Testis (tissue), 2 donors: ENCODE measurements at regions not wholly inside any gene's neighbourhood (a gene's known extent, or its start where the extent isn't known, plus 50 kb on each side); places are given as distances from the start of the nearest gene placed in this dataset.

ENCODE experiments used
- DNase-seq: peaks from one replicate; pipeline ENCODE4 v3.0.0-alpha.2; 2019
- H3K27ac ChIP-seq, 2 donors: fragments of 200-600 bp; sonication (generic); one replicate each; pipeline ENCODE4 v1.5.1; 2019
- H3K27me3 ChIP-seq: fragments of 200-600 bp; sonication (generic); one replicate; pipeline ENCODE4 v1.5.1; 2019
- H3K36me3 ChIP-seq: fragments of 200-600 bp; sonication (generic); one replicate; pipeline ENCODE4 v1.5.1; 2017; ENCODE audit warnings: low read depth; ENCODE audit errors: missing control alignments
- H3K4me1 ChIP-seq: fragments of 200-600 bp; sonication (generic); one replicate; pipeline ENCODE4 v1.5.1; 2019
- H3K4me3 ChIP-seq, 2 donors: fragments of 200-600 bp; sonication (generic); one replicate each; pipeline ENCODE4 v1.5.1; 2017 to 2019
- H3K9me3 ChIP-seq: fragments of 200-600 bp; sonication (generic); one replicate; pipeline ENCODE4 v1.5.1; 2017
- POLR2A ChIP-seq: fragments of 450-650 bp; IDR thresholded peaks from one replicate; pipeline ENCODE4 v1.6.1; 2017; ENCODE audit warnings: antibody characterized with exemption, mild to moderate bottlenecking, moderate library complexity
- WGBS, 2 donors: methylation state at CpG; one replicate each; pipeline ENCODE4 v1.1.5; 2018; 5-methylcytosine and 5-hydroxymethylcytosine counted together
- intact Hi-C: fragments of 100-400 bp; cut with DNase I; formaldehyde crosslinking; loops from one replicate; pipeline ENCODE4 v1.15.1; 2023; ENCODE audit warnings: low total_unique reads
- TF ChIP-seq, protein P1 (sequence below), 3 experiments: fragments of 450-650 bp in 2 of 3; fragments of 200-600 bp in 1 of 3; sonication (generic) in 1 of 3; IDR thresholded peaks; one replicate each; pipeline ENCODE4 v1.5.1; 2016 to 2019; ENCODE audit warnings: antibody characterized with exemption in 3 of 3, mild to moderate bottlenecking in 2 of 3, moderate library complexity in 1 of 3

DNA sequence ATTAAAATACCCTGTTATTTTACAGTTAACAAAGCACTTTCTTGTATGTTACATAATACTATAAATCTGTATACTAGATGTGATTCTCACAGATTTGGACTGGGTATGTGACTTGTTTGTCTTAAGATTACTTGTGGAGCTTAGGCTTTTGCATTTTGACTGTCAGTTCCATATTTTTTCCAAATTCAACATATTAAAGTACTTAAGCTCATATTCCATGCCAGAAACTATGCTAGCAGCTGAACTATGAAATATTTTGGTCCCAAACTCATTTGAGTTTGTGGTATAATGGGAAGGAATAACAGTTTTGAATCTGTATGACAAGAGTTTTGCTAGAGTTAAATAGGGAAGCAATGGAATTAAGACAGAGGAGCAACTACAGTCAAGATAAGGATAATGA is 841.4 kb downstream of the JRKL start:
- Histone ChIP-seq H3K27me3 (no peaks in the 10 kb centered on the region), H3K9me3 (no peaks in the 10 kb centered on the region), H3K36me3 (no peaks in the 10 kb centered on the region), H3K27ac (no peak overlapping the region), H3K4me1 (no peaks in the 10 kb centered on the region), H3K4me3 (no peak overlapping the region)
- intact Hi-C loops: no loop called here
- no peak for TF ChIP-seq POLR2A
- TF ChIP-seq, protein P1, sequence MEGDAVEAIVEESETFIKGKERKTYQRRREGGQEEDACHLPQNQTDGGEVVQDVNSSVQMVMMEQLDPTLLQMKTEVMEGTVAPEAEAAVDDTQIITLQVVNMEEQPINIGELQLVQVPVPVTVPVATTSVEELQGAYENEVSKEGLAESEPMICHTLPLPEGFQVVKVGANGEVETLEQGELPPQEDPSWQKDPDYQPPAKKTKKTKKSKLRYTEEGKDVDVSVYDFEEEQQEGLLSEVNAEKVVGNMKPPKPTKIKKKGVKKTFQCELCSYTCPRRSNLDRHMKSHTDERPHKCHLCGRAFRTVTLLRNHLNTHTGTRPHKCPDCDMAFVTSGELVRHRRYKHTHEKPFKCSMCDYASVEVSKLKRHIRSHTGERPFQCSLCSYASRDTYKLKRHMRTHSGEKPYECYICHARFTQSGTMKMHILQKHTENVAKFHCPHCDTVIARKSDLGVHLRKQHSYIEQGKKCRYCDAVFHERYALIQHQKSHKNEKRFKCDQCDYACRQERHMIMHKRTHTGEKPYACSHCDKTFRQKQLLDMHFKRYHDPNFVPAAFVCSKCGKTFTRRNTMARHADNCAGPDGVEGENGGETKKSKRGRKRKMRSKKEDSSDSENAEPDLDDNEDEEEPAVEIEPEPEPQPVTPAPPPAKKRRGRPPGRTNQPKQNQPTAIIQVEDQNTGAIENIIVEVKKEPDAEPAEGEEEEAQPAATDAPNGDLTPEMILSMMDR (IDR thresholded peaks at IDR 0.05): no peak
- no peak for DNase-seq

DNA sequence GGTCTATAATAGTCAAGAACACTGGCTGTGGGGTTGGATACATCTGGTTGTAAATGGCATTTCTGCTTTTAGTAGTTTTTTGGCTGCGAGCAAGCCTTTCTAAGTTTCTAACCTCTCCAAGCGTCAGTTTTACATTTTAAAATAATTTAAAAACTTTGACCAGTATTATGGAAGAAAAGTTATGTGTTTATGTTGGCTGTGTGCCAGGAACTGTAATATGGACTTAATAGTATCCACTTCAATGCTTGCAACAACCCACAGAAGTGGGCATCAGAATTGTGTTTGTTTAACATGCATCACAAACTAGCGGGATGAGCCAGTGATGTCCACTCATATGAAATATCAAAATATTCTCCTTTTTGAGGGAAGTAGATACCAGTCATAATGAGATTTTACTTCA is 844.2 kb downstream of the JRKL start:
- intact Hi-C loops: no loop called here
- H3K4me1 ChIP-seq: no peaks in the 10 kb centered on the region
- no peak for DNase-seq
- no peak overlapping the region for H3K27ac ChIP-seq
- no peaks in the 10 kb centered on the region for H3K36me3 ChIP-seq
- H3K4me3 ChIP-seq: no peak overlapping the region
- WGBS, 2 donors: 52 to 76% methylated on average over 3 of the region's 3 CpGs
- H3K9me3 ChIP-seq: no peaks in the 10 kb centered on the region
- no peaks in the 10 kb centered on the region for H3K27me3 ChIP-seq
- TF ChIP-seq POLR2A: no peak
- TF ChIP-seq, protein P1 (IDR thresholded peaks at IDR 0.05): no peak

DNA sequence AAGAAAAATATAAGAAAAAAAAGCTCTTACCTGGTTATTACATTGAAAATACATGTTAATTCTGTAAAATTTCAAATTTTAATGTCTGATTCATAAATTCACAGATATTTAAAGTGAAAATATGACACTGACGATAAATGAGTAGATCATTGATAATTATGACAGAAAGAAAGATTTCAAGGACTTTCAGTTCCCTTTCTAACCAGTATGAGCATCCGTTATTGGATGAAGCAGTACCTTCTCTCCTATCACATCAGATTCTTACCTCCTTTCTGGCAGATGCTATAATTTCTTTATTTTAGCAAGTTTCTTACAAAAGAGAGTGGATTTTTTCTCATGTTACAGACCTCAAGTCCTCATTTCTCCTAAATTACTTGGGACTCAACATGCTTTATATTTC is 847.3 kb downstream of the JRKL start:
- WGBS, 2 donors: 60 to 75% methylated on average over 2 of the region's 2 CpGs
- Histone ChIP-seq H3K36me3 (no peaks in the 10 kb centered on the region), H3K27me3 (no peaks in the 10 kb centered on the region), H3K4me3 (no peak overlapping the region), H3K27ac (no peak overlapping the region), H3K9me3 (no peaks in the 10 kb centered on the region), H3K4me1 (no peaks in the 10 kb centered on the region)
- intact Hi-C loops: no loop called here
- DNase-seq: no peak
- TF ChIP-seq POLR2A: no peak
- TF ChIP-seq, protein P1 (IDR thresholded peaks at IDR 0.05): no peak

DNA sequence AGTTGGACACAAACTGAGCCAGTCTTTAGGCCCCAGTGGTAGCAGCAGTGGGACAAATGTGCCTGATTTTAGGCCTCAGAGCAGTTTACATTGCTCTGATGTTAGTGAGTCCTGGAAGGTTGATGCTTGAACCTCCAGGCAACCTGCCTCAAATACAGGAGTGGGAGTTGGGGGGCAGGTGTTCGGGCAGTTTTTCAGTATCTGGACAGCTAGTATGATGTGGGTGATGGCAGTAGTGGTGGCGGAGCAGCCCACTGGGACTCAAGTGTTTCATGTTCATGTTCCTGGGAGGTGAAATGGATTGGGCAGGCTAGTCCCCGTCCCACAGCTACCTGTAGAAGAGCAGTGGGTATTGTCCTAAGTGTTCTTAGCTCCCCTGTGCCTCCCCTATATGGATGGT is 857.8 kb downstream of the JRKL start:
- TF ChIP-seq, protein P1 (IDR thresholded peaks at IDR 0.05): no peak
- no peak for TF ChIP-seq POLR2A
- Histone ChIP-seq H3K27ac (no peak overlapping the region), H3K4me3 (no peak overlapping the region), H3K9me3 (no peaks in the 10 kb centered on the region), H3K36me3 (no peaks in the 10 kb centered on the region), H3K27me3 (no peaks in the 10 kb centered on the region), H3K4me1 (no peaks in the 10 kb centered on the region)
- 93 to 100% methylated on average over 1 to 3 of the region's 3 CpGs for WGBS, 2 donors
- DNase-seq: no peak
- intact Hi-C loops: no loop called here

DNA sequence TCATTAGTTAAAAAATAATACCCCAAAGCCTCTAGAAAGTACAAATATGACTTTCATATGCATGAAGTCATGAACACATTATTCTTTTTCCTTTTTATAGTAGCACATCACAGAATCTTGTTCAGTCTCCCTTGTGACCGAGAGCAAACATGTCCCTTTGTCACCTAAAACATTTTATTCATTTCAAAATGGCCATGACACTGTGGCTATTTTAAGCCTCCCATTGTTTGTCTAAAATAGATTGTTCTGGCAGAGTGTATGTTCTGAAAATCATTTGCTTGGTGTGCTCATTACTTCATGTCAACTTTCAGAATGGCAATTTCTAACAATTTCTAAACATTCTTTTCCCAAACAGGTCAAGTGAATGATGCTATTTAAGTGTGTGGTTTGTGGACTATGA is 865.0 kb downstream of the JRKL start:
- Histone ChIP-seq H3K4me3 (no peak overlapping the region), H3K27me3 (no peaks in the 10 kb centered on the region), H3K9me3 (no peaks in the 10 kb centered on the region), H3K27ac (no peak overlapping the region), H3K4me1 (no peaks in the 10 kb centered on the region), H3K36me3 (no peaks in the 10 kb centered on the region)
- TF ChIP-seq POLR2A: no peak
- TF ChIP-seq, protein P1 (IDR thresholded peaks at IDR 0.05): no peak
- DNase-seq: no peak
- intact Hi-C loops: no loop called here
- 55 to 57% methylated on average over 1 of the region's 1 CpG for WGBS, 2 donors
